ENCODE measurements at regions not wholly inside any gene's neighbourhood (a gene's known extent, or its start where the extent isn't known, plus 50 kb on each side); places are given as distances from the start of the nearest gene placed in this dataset.

- DNase-seq (ENCODE audit: extremely low spot score, insufficient read length, low read depth) (no peak), FAIRE-seq (no peak)
Measured at GRCh38 chr2:216287251-216287650, 85.0 kb downstream of the MARCHF4 start.

GRCh38 chr2:216286616-216287231 lies 85.6 kb downstream of the MARCHF4 start:
- FAIRE-seq (no peak), DNase-seq (ENCODE audit: extremely low spot score, insufficient read length, low read depth) (no peak)

GRCh38 chr2:216285701-216286100 lies 86.6 kb downstream of the MARCHF4 start:
- no peak for FAIRE-seq

GRCh38 chr2:216284708-216285107 lies 87.6 kb downstream of the MARCHF4 start:
- FAIRE-seq = no peak
- no peak for DNase-seq (ENCODE audit: extremely low spot score, insufficient read length, low read depth)

More at GRCh38 chr2:216285701-216286100, 86.6 kb downstream of the MARCHF4 start:
- no peak for DNase-seq (ENCODE audit: extremely low spot score, insufficient read length, low read depth)

- FAIRE-seq = no peak
- peak; percentile 11 for DNase-seq (ENCODE audit: extremely low spot score, insufficient read length, low read depth)
Measured at GRCh38 chr2:216283038-216283900, 89.0 kb downstream of the MARCHF4 start.

GRCh38 chr2:216281876-216282275 lies 90.4 kb downstream of the MARCHF4 start:
- FAIRE-seq = no peak

GRCh38 chr2:216281316-216281715 lies 91.0 kb downstream of the MARCHF4 start:
- FAIRE-seq = no peak

More at GRCh38 chr2:216281876-216282275, 90.4 kb downstream of the MARCHF4 start:
- DNase-seq (ENCODE audit: extremely low spot score, insufficient read length, low read depth) = no peak

DNA sequence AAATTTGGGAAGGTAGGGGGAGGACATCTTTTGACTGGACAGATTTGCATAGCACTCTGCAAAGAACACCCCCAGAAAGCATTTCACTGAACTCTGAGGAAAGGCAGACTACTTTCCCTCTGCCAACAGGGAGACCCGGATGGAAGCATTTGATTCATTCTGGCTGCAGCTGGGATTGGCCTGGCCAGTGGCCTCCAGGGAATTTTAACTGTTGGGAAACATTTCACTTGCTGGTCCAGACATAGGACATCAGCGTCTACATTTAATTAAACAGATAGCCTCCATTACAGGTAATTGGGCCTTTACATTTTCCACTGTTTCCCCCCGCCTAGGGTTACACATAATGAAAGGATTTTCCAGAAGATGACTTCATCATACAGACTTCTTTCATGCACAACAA lies 92.8 kb downstream of the MARCHF4 start:
- DNase-seq (ENCODE audit: extremely low spot score, insufficient read length, low read depth) (no peak), FAIRE-seq (no peak)

More at GRCh38 chr2:216281316-216281715, 91.0 kb downstream of the MARCHF4 start:
- no peak for DNase-seq (ENCODE audit: extremely low spot score, insufficient read length, low read depth)

GRCh38 chr2:216279031-216279430 lies 93.3 kb downstream of the MARCHF4 start:
- FAIRE-seq (no peak), DNase-seq (ENCODE audit: extremely low spot score, insufficient read length, low read depth) (no peak)

- no peak for FAIRE-seq
- no peak for DNase-seq (ENCODE audit: extremely low spot score, insufficient read length, low read depth)
Measured at GRCh38 chr2:216275890-216276289, 96.4 kb downstream of the MARCHF4 start.

DNA sequence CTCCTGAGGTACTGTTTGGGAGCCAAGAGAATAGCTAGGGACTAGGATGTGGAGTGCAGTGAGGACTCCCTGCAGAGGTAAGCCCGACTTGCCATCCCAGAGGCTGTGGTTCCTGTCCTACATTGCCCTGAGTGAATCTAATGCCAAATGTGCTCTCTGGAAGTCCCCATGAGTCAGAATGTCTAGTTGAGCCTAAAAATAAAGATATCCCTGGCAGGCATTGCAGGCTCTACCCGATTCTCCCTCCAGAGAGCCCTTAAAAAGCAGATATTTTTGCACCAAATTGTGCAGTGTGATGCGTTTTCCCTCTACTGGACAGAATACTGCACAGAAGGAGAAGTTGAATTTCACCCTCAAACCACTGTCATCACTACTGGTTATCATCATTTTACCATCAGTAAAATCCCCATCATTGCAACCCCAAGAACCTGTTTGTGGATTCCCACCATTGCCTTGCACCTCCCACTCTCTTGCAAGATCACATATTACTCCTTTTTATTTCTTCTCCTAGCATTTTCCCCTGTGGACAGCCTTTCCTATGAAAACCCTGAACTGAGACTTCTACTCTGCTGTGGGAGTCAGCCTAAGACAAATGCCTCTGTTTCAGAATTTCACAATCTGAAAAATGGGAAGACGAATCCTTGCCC lies 98.0 kb downstream of the MARCHF4 start:
- DNase-seq (ENCODE audit: extremely low spot score, insufficient read length, low read depth) (no peak), FAIRE-seq (no peak)

GRCh38 chr2:216261042-216261537 lies 111.2 kb downstream of the MARCHF4 start:
- DNase-seq (ENCODE audit: extremely low spot score, insufficient read length, low read depth) (no peak), FAIRE-seq (no peak)

DNA sequence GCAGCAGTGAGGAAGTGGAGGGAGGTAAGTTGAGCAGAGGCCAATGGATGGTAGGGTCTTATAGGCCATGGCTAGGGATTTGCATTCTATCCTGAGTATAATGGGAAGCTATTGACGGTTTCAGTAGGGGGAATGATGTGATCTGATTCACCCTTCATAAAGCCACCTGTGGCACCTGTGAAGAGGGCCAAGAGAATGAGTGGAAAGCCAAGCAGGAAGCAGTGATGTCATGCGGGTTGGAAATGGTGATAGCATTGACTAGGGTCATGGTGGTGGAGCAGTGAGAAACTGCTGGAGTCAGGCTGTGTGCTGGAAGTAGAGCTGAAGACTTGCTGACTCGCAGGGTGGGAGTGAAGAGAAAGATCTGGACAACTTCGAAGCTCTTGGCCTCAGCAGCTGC lies 111.7 kb downstream of the MARCHF4 start:
- no peak for DNase-seq (ENCODE audit: extremely low spot score, insufficient read length, low read depth)
- FAIRE-seq = no peak

GRCh38 chr2:216259081-216259480 lies 113.2 kb downstream of the MARCHF4 start:
- no peak for FAIRE-seq
- DNase-seq (ENCODE audit: extremely low spot score, insufficient read length, low read depth) = no peak

DNA sequence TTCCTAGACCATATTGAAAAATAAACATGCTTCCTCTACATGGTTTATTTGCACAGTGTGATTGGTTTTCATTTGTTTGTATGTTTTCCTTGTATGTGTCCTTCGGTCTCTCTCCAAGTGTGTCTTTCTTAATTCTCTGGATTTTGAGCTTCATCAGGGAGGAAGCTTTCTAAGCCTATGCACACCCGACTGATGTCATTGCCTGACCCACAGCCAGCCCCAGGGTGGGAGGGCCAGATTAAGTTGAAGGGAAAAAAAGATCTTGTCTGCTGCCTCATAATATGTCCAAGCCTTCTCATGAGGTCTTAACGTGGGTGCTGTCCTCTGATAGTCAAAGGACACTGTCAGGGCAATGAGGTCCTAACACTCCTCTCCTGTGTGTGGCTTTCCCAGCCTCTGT lies 115.2 kb downstream of the MARCHF4 start:
- FAIRE-seq = no peak
- DNase-seq (ENCODE audit: extremely low spot score, insufficient read length, low read depth) = no peak
